NT2/D1 (cell line): ENCODE measurements at regions not wholly inside any gene's neighbourhood (a gene's known extent, or its start where the extent isn't known, plus 50 kb on each side); places are given as distances from the start of the nearest gene placed in this dataset.

Experiments used
- SUZ12 ChIP-seq: IDR thresholded peaks from 2 replicates; pipeline ENCODE4 v1.6.1; 2011; ENCODE audit not compliant: insufficient read length, insufficient read depth; ENCODE audit errors: extremely low read depth
- YY1 ChIP-seq: IDR thresholded peaks from 2 replicates; pipeline ENCODE4 v1.6.1; 2011; ENCODE audit not compliant: insufficient read length, insufficient read depth
- ZNF274 ChIP-seq: IDR thresholded peaks from 2 replicates; pipeline ENCODE4 v1.6.1; 2011; ENCODE audit warnings: mild to moderate bottlenecking, low read depth, low read length

GRCh38 chr1:96306809-96307560 is 414.6 kb upstream of the PTBP2 start:
- no peak for TF ChIP-seq SUZ12
- no peak for TF ChIP-seq YY1
- TF ChIP-seq ZNF274, result no peak
